ENCODE measurements at regions not wholly inside any gene's neighbourhood (a gene's known extent, or its start where the extent isn't known, plus 50 kb on each side); places are given as distances from the start of the nearest gene placed in this dataset.

DNA sequence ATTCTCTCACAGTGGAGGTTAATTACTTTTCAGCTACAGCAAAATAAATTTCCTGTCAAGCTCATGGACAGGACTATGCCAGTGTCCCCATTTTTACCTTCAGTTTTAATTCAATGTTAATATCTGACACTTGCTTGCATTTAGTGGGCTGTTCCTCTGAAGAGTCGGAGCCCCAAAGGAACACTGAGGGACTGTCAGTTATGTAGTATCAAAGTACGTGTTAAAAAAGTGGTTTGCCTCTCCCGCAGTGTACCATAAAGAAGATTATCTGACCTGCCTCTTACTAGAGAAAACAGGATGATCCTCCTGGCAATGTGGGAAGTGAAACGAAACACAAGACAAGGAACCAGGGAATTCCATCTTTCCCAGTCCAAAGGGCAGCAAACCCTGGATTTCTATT lies 1010.9 kb upstream of the PHF14 start:
- TF ChIP-seq TAF1 (IDR thresholded peaks at IDR 0.05; ENCODE audit: borderline replicate concordance, insufficient read depth, low read length) (no peak), FOXP2 (optimal IDR thresholded peaks at IDR 0.05; ENCODE audit: borderline replicate concordance, extremely low read depth, extremely low read length, insufficient read depth) (no peak), POLR2AphosphoS5 (IDR thresholded peaks at IDR 0.05; ENCODE audit: low read depth, low read length) (no peak), SIN3A (IDR thresholded peaks at IDR 0.05; ENCODE audit: borderline replicate concordance, insufficient read depth, low read length) (no peak)
- TF ChIP-seq, protein P1, sequence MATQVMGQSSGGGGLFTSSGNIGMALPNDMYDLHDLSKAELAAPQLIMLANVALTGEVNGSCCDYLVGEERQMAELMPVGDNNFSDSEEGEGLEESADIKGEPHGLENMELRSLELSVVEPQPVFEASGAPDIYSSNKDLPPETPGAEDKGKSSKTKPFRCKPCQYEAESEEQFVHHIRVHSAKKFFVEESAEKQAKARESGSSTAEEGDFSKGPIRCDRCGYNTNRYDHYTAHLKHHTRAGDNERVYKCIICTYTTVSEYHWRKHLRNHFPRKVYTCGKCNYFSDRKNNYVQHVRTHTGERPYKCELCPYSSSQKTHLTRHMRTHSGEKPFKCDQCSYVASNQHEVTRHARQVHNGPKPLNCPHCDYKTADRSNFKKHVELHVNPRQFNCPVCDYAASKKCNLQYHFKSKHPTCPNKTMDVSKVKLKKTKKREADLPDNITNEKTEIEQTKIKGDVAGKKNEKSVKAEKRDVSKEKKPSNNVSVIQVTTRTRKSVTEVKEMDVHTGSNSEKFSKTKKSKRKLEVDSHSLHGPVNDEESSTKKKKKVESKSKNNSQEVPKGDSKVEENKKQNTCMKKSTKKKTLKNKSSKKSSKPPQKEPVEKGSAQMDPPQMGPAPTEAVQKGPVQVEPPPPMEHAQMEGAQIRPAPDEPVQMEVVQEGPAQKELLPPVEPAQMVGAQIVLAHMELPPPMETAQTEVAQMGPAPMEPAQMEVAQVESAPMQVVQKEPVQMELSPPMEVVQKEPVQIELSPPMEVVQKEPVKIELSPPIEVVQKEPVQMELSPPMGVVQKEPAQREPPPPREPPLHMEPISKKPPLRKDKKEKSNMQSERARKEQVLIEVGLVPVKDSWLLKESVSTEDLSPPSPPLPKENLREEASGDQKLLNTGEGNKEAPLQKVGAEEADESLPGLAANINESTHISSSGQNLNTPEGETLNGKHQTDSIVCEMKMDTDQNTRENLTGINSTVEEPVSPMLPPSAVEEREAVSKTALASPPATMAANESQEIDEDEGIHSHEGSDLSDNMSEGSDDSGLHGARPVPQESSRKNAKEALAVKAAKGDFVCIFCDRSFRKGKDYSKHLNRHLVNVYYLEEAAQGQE (IDR thresholded peaks at IDR 0.05; ENCODE audit: insufficient read depth in 1 of 2, low read depth in 2 of 2, low read length in 2 of 2) = no peak

DNA sequence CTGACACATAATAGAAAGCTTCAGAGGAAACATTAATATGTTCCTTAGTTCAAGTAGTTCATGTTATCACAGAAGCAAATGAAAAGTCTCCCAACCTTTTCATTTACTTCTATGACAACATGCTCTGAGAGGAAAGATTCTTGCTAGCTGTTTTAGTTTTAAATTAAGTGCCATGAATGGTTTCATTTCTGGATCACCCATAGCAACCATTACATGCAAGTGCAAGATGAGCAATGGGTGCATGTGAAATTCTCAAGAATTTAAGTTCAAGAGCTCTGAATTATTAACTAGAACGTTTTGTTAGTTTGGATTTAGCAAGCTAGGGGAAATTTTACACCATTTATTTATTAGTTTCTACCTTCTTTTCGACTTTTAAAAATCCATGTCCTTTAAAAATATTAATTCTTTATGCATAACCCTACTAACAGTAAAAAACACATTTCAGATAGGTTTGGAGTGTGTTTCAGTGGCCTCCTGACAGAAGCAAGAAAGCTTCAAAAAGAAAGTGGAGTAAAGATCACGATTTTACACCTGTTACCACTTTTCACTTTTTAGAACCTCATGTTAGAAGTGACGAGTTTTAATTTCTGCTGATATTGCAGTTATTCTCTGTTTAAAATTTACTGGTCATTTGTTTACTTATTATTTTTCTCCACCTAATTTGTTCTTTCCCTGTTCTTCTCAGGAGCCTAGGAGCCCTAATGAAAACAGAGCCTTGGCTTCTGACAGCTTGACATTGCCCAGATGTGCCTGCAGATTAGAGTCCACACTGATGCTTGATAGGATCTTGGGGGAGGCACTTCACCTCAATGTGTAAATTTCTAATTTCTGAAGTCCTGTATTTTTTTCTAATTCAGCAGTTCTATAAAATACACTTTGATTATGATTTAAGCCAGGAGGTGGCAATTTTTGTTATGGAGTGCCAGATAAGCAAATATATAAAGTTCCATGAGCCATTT lies 995.3 kb upstream of the PHF14 start:
- TF ChIP-seq POLR2AphosphoS5 (IDR thresholded peaks at IDR 0.05; ENCODE audit: low read depth, low read length) = no peak
- TF ChIP-seq SIN3A (IDR thresholded peaks at IDR 0.05; ENCODE audit: borderline replicate concordance, insufficient read depth, low read length) = no peak
- TF ChIP-seq, protein P1 (IDR thresholded peaks at IDR 0.05; ENCODE audit: insufficient read depth in 1 of 2, low read depth in 2 of 2, low read length in 2 of 2) = no peak
- TF ChIP-seq FOXP2 (optimal IDR thresholded peaks at IDR 0.05; ENCODE audit: borderline replicate concordance, extremely low read depth, extremely low read length, insufficient read depth) = no peak
- TF ChIP-seq TAF1 (IDR thresholded peaks at IDR 0.05; ENCODE audit: borderline replicate concordance, insufficient read depth, low read length) = no peak

DNA sequence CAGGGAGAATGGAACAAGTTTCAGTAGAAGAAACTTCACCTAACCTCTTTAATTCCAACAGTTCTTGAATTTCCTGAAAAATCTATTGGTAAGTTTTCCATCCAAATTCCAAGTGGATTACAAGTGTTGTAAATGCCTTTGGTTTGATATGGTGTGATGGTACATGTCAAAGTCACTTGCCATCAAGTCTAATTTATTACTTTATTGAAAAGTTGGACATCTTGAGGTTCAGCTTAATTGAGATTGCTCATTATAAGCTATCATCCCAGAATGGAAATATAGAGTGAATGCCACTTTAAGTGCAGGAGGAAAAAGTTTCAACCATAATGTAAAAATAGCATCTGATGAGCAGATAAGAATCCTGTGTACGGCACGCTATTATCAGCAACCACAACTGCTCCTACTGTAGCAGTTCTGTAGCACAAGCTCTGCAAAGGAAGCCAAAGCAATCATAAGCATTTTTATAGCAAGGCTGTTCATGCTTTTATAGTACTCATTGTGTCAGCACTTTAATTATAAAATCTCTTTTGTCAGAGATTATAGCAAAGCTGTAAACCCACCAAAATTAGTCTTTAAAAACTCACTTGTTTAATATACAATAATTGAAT lies 991.8 kb upstream of the PHF14 start:
- TF ChIP-seq FOXP2 (optimal IDR thresholded peaks at IDR 0.05; ENCODE audit: borderline replicate concordance, extremely low read depth, extremely low read length, insufficient read depth) = no peak

DNA sequence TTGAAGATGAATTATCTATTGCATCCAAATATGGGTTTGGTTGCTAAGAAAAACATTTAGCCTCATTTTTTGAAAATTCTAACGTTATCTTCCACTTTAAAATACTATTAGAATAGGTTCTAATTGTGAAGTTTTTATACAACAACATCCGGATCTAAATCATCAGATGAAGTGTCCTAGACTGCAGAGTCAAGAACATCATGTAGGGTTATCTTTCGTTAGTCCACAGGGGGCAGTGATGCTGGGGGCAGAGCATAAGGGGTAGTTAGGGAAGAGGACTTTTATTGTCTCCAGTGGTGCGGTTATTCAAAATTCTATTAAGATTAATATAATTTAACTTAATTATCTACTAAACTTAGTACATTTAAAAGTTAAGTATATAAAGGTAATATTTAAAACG lies 990.6 kb upstream of the PHF14 start:
- no peak for TF ChIP-seq FOXP2 (optimal IDR thresholded peaks at IDR 0.05; ENCODE audit: borderline replicate concordance, extremely low read depth, extremely low read length, insufficient read depth)
- TF ChIP-seq SIN3A (IDR thresholded peaks at IDR 0.05; ENCODE audit: borderline replicate concordance, insufficient read depth, low read length) = no peak
- TF ChIP-seq POLR2AphosphoS5 (IDR thresholded peaks at IDR 0.05; ENCODE audit: low read depth, low read length) = no peak
- TF ChIP-seq, protein P1 (IDR thresholded peaks at IDR 0.05; ENCODE audit: insufficient read depth in 1 of 2, low read depth in 2 of 2, low read length in 2 of 2) = no peak
- no peak for TF ChIP-seq TAF1 (IDR thresholded peaks at IDR 0.05; ENCODE audit: borderline replicate concordance, insufficient read depth, low read length)

DNA sequence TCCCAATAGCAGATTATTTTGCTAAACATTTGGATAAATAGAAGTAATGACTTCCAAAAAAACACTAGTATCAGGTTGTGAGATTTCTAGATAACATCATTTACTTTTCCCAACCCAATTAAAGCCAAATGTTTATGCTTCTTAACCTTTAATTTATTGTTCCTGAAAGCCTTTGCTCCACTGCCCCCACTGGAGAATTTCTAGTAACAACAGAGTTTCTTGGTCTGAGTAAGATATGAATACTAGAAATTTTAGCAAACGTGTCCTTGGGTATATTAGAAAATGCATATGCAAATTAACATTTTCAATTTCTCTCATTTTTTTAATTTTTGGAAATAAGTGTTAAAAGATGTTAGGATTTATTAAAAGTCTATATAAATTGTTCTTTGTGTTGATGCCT lies 958.0 kb upstream of the PHF14 start:
- TF ChIP-seq POLR2AphosphoS5 (IDR thresholded peaks at IDR 0.05; ENCODE audit: low read depth, low read length) (no peak), TAF1 (IDR thresholded peaks at IDR 0.05; ENCODE audit: borderline replicate concordance, insufficient read depth, low read length) (no peak), SIN3A (IDR thresholded peaks at IDR 0.05; ENCODE audit: borderline replicate concordance, insufficient read depth, low read length) (no peak), FOXP2 (optimal IDR thresholded peaks at IDR 0.05; ENCODE audit: borderline replicate concordance, extremely low read depth, extremely low read length, insufficient read depth) (no peak)
- TF ChIP-seq, protein P1 (IDR thresholded peaks at IDR 0.05; ENCODE audit: insufficient read depth in 1 of 2, low read depth in 2 of 2, low read length in 2 of 2) = no peak

Data from PFSK-1 (cell line).